ENCODE measurements at regions not wholly inside any gene's neighbourhood (a gene's known extent, or its start where the extent isn't known, plus 50 kb on each side); places are given as distances from the start of the nearest gene placed in this dataset.
"Not testable (repeated sequence)": the region's sequence is repeated elsewhere in the genome, so short reads cannot be mapped to it uniquely, and the experiment has no call there.

- ChIA-PET CTCF (no interaction called here), POLR2A (no interaction called here)
- H3K27ac Mint-ChIP-seq: no peak overlapping the region
- peaks cover 0 to 7% (median 0%) of the 10 kb centered on the region in 3 donors for H3K9me3 ChIP-seq (ENCODE audit: control extremely low read depth in 1 of 3, control insufficient read depth in 2 of 3, insufficient read depth in 1 of 3, low read length in 2 of 3)
- no peak for TF ChIP-seq EZH2 (IDR thresholded peaks at IDR 0.05; ENCODE audit: borderline replicate concordance, insufficient read depth, low read depth, low read length, poor library complexity, severe bottlenecking)
- TF ChIP-seq, protein P1, sequence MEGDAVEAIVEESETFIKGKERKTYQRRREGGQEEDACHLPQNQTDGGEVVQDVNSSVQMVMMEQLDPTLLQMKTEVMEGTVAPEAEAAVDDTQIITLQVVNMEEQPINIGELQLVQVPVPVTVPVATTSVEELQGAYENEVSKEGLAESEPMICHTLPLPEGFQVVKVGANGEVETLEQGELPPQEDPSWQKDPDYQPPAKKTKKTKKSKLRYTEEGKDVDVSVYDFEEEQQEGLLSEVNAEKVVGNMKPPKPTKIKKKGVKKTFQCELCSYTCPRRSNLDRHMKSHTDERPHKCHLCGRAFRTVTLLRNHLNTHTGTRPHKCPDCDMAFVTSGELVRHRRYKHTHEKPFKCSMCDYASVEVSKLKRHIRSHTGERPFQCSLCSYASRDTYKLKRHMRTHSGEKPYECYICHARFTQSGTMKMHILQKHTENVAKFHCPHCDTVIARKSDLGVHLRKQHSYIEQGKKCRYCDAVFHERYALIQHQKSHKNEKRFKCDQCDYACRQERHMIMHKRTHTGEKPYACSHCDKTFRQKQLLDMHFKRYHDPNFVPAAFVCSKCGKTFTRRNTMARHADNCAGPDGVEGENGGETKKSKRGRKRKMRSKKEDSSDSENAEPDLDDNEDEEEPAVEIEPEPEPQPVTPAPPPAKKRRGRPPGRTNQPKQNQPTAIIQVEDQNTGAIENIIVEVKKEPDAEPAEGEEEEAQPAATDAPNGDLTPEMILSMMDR (IDR thresholded peaks at IDR 0.05): no peak
- DNase-seq (no peak), ATAC-seq (ENCODE audit: low read depth) (no peak)
- no peaks in the 10 kb centered on the region for H3K27me3 Mint-ChIP-seq
- H2AFZ ChIP-seq (ENCODE audit: insufficient read depth, low read depth, low read length, poor library complexity, severe bottlenecking): no peak overlapping the region
- H3K4me3 Mint-ChIP-seq: no peak overlapping the region
- H3K4me1 ChIP-seq (ENCODE audit: control insufficient read depth in 2 of 2, insufficient read depth in 2 of 2, low read length in 2 of 2): no peaks in the 10 kb centered on the region
- WGBS (ENCODE audit: insufficient coverage): 95% methylated on average over 3 of the region's 3 CpGs
- no peaks in the 10 kb centered on the region for H3K27me3 ChIP-seq (replicated peaks in 1 of 4; ENCODE audit: control extremely low read depth in 1 of 4, control insufficient read depth in 3 of 4, insufficient read depth in 4 of 4, low read length in 3 of 4)
- no peaks in the 10 kb centered on the region for H3K36me3 ChIP-seq (replicated peaks in 1 of 2; ENCODE audit: control extremely low read depth in 1 of 2, control insufficient read depth in 1 of 2, extremely low read depth in 1 of 2, insufficient read depth in 2 of 2, low read length in 1 of 2)
- no peak overlapping the region for H3K4me3 ChIP-seq (ENCODE audit: control extremely low read depth in 1 of 5, extremely low read depth in 1 of 5, insufficient read depth in 1 of 5, low read depth in 2 of 5, low read length in 4 of 5)
- H4K20me1 ChIP-seq (ENCODE audit: control insufficient read depth, insufficient read depth, low read length, poor library complexity, severe bottlenecking): no peaks in the 10 kb centered on the region
- H3K79me2 ChIP-seq (ENCODE audit: control insufficient read depth, insufficient read depth, low read length): no peaks in the 10 kb centered on the region
- no peak overlapping the region for H3K9ac ChIP-seq (ENCODE audit: low read length)
- no peaks in the 10 kb centered on the region for H3K4me1 Mint-ChIP-seq
- no peak overlapping the region for H3K4me2 ChIP-seq (replicated peaks; ENCODE audit: low read depth, low read length, poor library complexity, severe bottlenecking)
- intact Hi-C loops (cut with micrococcal nuclease): no loop called here
- no peak overlapping the region for H3K27ac ChIP-seq (ENCODE audit: low read length in 2 of 2)
- no peaks in the 10 kb centered on the region for H3K9me3 Mint-ChIP-seq (ENCODE audit: insufficient read depth)
Observed at GRCh38 chr2:16389611-16390010, 276.0 kb downstream of the CYRIA start.

GRCh38 chr2:16388199-16388830, 277.3 kb downstream of the CYRIA start:
- DNase-seq; H3K4me3 Mint-ChIP-seq; intact Hi-C loops (cut with micrococcal nuclease); ATAC-seq (ENCODE audit: low read depth); H3K27me3 Mint-ChIP-seq; H4K20me1 ChIP-seq (ENCODE audit: control insufficient read depth, insufficient read depth, low read length, poor library complexity, severe bottlenecking); POLR2A ChIA-PET; H3K4me2 ChIP-seq (replicated peaks; ENCODE audit: low read depth, low read length, poor library complexity, severe bottlenecking); H3K9me3 Mint-ChIP-seq (ENCODE audit: insufficient read depth); H3K4me1 ChIP-seq (ENCODE audit: control insufficient read depth in 2 of 2, insufficient read depth in 2 of 2, low read length in 2 of 2); H2AFZ ChIP-seq (ENCODE audit: insufficient read depth, low read depth, low read length, poor library complexity, severe bottlenecking); H3K27me3 ChIP-seq (replicated peaks in 1 of 4; ENCODE audit: control extremely low read depth in 1 of 4, control insufficient read depth in 3 of 4, insufficient read depth in 4 of 4, low read length in 3 of 4); H3K36me3 ChIP-seq (replicated peaks in 1 of 2; ENCODE audit: control extremely low read depth in 1 of 2, control insufficient read depth in 1 of 2, extremely low read depth in 1 of 2, insufficient read depth in 2 of 2, low read length in 1 of 2); H3K4me1 Mint-ChIP-seq; H3K79me2 ChIP-seq (ENCODE audit: control insufficient read depth, insufficient read depth, low read length); H3K27ac Mint-ChIP-seq; H3K4me3 ChIP-seq (ENCODE audit: control extremely low read depth in 1 of 5, extremely low read depth in 1 of 5, insufficient read depth in 1 of 5, low read depth in 2 of 5, low read length in 4 of 5); CTCF ChIA-PET; H3K27ac ChIP-seq (ENCODE audit: low read length in 2 of 2); H3K9ac ChIP-seq (ENCODE audit: low read length); H3K9me3 ChIP-seq (ENCODE audit: control extremely low read depth in 1 of 3, control insufficient read depth in 2 of 3, insufficient read depth in 1 of 3, low read length in 2 of 3): not testable (repeated sequence)
- over 99% methylated on average over 12 of the region's 16 CpGs for WGBS (ENCODE audit: insufficient coverage)

All from B cell (primary cell).